ENCODE measurements at regions not wholly inside any gene's neighbourhood (a gene's known extent, or its start where the extent isn't known, plus 50 kb on each side); places are given as distances from the start of the nearest gene placed in this dataset.
"Not testable (repeated sequence)": the region's sequence is repeated elsewhere in the genome, so short reads cannot be mapped to it uniquely, and the experiment has no call there.

DNA sequence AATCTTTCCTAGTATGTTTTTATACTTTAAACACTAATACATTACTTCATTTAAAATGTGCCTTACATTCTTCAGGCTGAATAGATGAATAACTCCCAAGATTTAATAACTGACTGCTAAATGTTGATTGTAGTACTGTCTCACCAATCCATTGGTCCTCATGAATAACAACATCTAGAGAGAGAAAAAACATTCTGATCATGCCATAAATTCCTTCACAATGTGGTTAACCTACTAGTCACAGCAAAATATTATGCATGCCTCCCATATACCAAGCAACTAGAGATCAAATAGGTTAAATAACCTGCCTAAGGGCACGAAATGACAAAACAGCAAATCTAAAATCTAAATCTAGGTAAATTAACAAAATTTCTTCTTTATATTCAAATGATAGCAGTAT, 66.2 kb downstream of the SYT15 start:
- not testable (repeated sequence) for DNase-seq (ENCODE audit: low spot score)

DNA sequence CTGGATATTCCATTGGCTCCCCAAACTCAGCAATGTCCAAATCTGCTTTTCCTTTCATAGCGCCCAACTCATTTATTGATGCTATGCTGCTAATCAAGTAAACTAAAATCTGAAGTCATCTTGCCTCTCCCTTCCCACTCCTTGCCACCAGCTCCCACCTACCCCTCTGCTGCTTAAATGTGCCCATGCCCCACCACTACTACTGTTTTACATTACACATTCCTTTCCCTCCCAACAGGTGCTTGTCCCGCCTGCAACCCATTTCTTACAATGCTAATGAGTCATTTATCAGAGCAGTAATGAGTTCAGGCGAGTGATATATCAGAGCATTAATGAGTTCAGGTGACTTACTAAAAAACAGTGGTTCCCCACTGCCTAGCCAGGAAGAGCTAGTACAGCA, 67.2 kb downstream of the SYT15 start:
- DNase-seq (ENCODE audit: low spot score): not testable (repeated sequence)

DNA sequence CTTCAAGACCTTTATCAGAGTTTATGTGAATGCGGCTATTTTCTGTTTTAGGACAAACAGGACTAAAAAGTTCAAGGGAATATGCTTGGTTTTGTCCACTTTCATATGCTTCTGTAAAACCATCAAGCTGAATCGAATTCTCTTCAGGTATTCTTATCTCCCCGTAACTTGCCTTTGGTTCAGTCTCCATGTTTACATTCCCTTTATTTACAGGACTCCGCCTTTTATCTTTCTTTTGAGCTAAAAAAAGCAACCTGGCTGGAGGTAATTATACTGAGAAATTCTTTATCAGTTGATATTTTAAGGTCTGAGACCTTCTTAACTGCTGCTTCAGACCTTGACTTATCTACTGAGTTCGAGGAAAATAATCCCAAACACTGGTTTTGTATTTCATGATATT, 72.0 kb downstream of the SYT15 start:
- DNase-seq (ENCODE audit: low spot score): not testable (repeated sequence)

DNA sequence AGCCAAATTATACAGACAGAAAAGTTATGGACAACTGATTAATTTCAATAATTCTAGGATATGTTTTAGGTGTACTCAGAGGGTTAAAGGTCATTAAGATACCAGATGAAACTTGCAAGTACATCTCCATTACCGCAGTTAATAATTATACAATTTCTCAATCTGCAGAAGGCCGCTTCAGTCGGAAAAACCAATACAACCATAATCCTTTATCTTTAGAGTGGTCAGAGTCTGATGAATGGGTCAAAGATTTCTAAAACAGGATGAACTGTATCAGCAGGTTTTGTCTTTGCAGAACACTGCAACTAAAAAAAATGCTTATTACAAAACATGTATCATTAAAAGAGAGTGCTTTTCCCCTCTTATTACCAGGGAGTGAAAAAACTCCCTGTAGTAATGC, 78.5 kb downstream of the SYT15 start:
- DNase-seq (ENCODE audit: low spot score): not testable (repeated sequence)

DNA sequence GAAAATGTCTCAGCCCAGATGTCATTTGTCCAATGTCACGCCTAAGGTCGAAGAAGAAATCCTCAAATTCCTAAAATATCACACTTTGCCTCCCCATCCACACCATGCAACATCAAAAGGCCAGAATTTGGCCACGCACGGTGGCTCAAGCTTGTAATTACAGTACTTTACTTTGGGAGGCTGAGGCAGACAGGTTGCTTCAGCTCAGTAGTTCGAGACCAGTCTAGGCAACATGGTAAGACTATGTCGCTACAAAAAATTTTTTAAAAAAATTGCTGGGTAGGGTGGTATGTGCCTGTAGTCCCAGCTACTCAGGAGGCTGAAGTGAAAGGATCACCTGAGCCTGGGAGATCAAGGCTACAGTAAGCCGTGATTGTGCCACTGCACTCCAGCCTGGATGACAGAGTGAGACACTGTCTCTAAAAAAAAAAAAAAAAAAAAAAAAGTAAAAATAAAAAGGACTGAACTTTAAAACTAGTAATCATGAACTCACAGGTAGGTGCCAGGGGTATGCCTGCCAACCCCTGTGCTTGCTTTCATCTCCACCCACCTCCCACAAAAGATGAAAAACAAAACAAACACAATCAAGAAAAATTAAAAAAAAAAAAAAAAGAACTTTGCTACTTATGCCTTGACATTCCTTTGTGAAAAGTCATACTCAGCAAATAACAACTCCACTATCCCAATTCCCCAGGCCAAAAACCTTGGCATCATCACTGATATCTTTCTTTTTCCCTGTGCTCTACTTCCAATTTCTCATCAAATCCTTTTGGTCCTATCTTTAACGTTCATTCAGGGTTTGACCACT, 81.3 kb downstream of the SYT15 start:
- DNase-seq (ENCODE audit: low spot score): not testable (repeated sequence)

DNA sequence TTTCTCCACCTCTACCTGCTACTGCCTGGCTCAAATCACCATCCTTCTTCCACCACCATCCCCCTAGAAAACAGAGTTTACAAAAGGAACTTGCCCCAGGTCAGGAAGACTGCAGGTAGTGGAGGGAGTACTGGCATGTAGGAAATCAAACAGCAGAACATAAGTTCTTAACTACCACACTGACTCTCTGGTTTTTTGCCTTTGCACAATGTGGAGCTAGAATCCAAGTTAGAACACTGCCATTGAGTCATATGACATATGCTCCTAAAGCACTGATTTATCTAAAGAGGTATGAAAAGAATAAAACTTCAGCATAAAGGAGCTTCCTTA, 81.9 kb downstream of the SYT15 start:
- not testable (repeated sequence) for DNase-seq (ENCODE audit: low spot score)

DNA sequence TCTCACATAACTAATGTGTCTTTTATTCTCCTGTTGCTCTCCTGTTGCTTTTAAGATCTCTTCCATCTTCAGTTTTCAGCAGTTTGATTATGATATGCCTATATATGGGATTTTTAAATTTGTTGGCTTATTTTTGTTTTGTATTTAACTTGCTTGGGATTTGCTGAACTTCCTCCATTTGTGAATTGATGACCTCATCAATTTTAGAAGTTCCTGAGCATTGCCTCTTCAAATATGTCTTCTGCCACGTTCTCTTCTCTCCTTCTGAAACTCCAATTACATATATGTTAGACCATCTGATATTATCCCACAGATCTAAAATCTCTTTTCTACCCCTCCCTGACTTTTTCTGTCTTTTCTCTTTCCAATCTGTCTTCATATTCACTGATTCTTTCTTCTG, 86.6 kb downstream of the SYT15 start:
- DNase-seq (ENCODE audit: low spot score): not testable (repeated sequence)

DNA sequence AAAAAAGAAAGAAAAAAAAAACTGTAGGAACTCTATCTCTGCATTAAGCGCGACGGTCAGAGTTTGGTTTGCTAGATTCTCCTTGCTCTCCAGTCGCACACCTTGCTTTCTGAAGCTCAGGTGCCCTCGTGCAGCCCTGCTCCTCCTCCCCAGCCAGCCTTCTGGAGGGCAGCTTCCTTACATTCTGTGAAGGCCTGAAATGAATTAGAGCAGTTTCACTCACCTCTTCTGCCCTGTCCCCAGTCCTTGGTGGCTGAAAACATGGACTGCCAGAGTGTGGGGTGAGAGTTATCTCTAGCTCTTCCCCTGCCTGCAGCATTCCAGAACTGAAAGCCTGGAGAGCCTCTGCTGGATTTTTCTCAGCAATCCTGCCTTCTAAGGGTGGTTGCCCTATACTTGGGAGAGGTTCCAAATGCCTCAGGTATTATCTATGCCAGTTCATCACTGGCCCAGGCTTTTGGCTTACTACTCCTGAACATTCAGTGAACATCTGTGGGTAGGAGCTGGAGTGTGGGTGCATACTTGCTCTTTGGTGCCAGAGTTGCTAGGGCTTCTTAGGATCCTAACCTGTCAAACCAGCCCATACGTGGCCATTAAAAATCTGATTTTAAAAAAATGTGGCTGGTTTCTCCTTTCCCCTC, 89.5 kb downstream of the SYT15 start:
- not testable (repeated sequence) for DNase-seq (ENCODE audit: low spot score)

DNA sequence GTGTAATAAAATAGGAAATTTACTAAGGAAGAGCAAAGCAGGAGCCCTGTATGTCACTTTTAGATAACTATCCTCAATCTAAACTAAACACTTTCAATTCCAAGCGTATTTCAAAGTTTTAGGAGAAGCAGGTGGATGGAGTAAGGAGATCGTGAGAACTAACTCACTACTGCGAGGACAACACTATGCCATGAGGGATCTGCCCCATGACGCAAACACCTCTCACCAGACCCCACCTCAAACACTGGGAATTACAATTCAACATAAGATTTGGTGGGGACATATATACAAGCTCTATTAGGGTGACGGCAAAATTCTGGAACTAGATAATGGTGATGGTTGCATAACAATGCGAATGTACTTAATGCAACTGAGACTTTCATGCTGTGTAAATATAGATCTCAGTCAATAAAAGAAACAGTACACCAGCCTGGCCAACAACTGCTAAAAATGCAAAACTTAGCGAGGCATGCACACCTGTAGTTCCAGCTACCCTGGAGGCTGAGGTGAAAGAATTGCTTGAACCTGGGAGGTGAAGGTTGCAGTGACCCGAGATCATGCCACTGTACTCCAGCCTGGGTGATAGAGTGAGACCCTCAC, 99.0 kb downstream of the SYT15 start:
- not testable (repeated sequence) for DNase-seq (ENCODE audit: low spot score)

DNA sequence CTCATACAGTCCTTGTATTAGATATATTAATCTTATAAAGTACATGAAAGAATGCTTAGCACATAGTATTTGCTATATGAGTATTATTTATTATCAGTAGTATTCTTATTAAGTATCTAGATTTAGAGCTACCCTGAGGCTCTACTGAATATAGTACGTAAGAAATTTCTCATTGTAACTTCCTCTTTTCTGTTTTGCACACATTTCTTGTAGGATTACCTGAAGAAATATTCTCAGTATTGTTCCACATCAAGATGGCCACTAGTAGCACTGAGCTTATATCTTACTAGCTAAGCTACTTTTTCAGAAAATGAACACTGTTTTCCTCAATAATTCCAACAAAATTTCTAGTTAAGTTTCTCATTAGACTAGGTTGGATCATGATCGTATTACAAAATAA, 112.5 kb downstream of the SYT15 start:
- DNase-seq (ENCODE audit: low spot score): not testable (repeated sequence)

DNA sequence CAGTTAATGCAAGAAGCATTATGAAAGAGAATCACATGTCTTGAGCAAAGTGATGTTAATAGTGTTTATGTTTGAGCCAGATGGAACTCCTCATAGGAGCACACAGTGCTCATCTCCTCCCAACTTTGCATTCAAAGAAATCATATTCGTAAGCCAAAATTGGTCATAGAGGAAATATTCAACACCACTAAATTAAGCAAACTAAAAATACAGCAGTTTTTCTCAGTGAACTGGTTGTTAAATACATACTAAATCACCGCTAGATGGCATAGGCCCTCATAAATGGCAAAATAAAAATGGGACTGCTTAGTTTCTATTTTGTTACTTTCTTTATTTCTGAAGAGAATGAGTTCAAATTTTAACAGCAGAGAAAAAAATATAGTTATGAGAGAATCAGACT, 114.3 kb downstream of the SYT15 start:
- DNase-seq (ENCODE audit: low spot score): not testable (repeated sequence)

DNA sequence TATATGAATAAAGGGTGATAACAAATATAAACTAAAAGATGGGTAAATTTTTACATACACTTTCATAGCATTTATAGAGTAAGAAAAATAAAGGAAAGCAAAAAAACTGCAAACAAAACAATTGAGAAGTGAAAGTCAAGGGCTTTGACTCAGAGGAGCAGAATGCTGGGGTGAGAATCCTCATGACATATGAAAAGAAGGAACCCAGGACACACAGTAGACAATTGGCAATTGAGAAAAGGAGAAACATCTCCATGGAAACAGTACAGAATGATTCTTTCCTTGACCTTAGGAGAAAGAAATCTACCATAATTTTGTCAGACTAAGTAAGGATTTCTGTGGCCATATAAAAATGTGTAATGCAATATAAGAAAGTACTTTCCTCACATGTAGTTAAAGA, 138.3 kb downstream of the SYT15 start:
- not testable (repeated sequence) for DNase-seq (ENCODE audit: low spot score)

DNA sequence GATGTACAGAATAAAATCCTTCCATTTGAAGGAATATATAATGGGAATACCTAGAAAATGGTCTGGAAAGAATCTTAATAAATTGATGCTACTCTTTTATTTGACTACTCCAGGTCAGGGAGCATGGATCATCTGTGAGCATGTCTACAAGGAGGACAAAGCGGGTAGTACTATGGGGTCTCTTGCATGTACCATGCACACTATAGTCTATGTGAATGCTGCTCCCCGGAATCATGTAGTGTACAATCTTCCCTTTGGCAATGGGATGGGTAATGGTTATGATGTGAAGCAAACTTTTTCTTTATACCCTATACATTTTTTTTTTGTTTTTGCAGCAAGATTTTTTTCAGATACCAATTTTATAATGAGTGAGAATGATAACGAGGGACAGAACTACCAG, 139.1 kb downstream of the SYT15 start:
- DNase-seq (ENCODE audit: low spot score): not testable (repeated sequence)

DNA sequence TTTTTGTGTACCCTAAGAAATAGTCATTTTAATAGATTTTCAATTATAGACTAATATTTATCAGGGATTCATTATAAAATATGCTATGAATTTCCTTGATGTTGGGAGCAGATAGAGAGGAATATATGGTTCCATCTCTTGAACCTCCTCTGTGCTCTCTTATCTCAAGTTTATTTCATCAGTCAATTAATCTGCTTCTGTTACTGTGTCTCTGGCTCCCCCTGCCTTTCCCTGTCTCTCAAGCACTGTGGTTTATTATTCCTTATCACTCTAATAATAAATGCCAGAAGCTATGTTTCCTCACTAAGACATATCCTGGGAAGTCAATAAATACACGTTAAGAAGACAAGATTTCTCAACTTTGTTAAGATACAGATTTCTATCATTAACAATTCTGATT, 141.5 kb downstream of the SYT15 start:
- DNase-seq (ENCODE audit: low spot score): peak; percentile 60

DNA sequence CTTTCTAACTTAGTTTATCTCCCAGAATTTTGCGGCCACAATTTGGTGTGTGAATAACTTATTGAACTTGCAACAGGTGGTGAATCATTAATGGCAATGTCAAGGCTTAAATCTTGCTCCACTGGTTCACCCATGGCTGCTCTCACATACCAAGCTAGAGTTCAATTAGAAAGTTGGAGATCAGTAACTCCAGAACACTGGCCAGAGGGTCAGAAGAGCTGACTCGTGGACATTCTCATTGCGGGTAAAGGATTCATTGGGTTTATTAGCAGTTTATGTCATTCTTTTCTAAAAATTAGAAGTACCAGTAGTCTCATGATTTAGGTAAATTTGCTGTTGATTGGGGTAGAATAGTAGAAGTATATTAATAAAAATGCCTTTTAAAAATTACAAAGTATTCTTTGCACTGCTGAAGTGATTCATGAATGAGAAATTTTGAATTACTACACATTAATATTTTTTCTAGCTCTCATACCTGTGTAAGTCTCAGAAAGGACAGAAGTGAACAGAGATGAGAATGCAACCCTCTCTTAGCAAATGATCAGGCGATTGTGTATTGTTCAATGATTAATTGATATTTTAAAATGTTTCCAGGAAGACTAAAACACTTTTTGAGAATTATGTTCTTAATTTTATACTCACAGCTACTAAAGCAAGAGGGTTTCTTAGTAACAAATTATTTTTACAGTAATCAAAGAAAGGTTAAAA, 142.0 kb downstream of the SYT15 start:
- DNase-seq (ENCODE audit: low spot score): not testable (repeated sequence)

DNA sequence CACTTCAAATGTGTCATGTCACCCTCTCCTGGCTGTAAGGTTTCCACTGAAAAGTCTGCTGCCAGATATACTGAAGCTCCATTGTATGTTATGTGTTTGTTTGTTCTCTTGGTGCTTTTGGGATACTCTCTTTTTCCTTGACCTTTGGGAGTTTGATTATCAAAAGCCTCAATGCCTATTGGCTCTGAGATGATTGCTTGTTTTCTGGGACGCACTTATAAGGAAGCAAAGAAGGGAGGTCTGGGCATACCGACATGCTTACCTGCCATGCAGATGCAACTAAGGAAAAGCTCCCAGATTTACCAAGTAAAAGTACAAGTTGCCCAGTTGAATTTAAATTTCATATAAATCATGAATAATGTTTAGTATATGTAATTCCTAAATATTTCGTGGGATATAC, 145.3 kb downstream of the SYT15 start:
- DNase-seq (ENCODE audit: low spot score): not testable (repeated sequence)

DNA sequence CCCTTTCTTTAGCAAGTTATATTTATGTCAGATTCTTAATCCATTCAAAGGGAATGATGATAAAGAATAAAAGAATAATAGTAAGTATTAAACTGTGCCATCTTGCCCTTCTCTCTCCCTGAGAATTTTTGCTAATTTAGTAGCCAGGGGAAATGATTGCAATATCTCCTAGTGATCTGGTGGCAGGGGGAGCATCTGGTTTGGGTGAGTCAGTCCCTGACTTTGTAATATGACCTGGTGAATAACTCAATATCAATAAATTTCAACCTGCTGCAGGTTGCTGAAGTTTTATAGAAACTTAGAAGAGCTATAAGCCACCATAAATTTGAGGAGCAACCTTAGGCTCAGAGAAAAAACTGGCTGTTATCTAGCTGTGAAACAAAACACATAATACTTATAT, 149.4 kb downstream of the SYT15 start:
- not testable (repeated sequence) for DNase-seq (ENCODE audit: low spot score)

DNA sequence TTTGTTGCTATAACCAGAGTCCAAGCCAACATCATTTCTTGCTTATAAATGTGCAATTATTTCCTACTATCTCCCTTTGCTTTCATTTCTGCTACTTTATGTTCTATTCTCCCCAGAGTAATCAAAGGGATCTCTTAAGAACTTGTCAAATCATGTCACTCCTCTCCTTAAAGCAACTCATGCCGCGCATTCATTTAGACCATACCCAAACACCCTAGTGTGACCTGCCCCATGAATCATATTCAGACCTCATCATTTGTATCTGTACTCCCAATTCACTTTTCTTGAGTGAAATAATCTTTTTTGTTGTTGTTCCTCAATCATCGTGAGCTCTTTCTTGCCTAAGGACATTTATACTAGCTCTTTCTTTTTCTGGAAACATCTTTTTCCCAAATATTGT, 151.8 kb downstream of the SYT15 start:
- not testable (repeated sequence) for DNase-seq (ENCODE audit: low spot score)

DNA sequence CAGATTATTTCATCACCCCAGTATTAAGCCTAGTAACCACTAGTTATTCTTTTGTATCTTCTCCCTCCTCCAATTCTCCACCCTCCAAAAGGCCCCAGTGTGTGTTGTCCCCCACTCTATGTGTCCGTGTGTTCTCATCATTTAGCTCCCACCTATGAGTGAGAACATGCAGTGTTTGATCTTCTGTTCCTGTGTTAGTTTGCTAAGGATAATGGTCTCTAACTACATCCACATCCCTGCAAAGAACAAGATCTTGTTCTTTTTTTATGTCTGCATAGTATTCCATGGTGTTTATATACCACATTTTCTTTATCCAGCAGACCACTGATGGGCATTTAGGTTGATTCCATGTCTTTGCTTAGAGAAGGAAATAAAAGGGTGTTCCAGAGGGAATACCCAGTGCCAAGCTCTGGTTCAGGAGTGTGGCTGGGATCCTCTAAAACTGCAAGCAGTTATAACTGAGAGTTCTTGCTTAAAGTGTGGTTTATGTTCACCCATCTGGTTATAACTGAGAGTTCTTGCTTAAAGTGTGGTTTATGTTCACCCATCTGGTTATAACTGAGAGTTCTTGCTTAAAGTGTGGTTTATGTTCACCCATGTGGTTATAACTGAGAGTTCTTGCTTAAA, 154.8 kb downstream of the SYT15 start:
- DNase-seq (ENCODE audit: low spot score): not testable (repeated sequence)

DNA sequence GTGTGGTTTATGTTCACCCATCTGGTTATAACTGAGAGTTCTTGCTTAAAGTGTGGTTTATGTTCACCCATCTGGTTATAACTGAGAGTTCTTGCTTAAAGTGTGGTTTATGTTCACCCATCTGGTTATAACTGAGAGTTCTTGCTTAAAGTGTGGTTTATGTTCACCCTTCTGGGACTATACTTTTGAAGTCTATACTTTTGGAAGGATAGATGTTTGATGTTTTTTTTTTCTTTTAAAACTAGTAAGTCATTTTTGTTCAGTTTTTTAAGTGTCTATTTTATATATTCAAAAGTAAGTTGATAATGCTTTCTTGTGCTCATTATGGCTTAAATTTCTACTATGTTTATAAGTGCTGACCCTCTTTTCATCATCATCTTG, 155.3 kb downstream of the SYT15 start:
- not testable (repeated sequence) for DNase-seq (ENCODE audit: low spot score)

DNA sequence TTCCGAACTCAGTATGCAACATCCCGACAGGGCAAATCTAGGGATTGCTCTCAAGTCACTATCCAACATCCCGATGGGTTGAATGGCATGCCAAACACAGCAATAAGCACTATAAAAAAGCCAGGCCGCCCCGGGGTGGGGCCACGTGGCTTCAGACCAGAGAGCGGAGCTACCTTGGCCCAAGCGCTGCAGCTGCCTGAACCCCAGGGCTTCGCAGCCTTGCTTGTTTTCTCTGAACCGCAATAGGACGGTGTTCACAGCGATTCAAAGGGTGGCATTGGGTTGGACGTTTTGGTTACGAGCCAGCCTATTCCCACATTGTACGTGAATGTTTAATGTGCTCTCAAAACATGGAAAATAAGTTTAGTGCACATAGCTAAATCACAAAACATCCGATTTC, 161.0 kb downstream of the SYT15 start:
- not testable (repeated sequence) for DNase-seq (ENCODE audit: low spot score)

DNA sequence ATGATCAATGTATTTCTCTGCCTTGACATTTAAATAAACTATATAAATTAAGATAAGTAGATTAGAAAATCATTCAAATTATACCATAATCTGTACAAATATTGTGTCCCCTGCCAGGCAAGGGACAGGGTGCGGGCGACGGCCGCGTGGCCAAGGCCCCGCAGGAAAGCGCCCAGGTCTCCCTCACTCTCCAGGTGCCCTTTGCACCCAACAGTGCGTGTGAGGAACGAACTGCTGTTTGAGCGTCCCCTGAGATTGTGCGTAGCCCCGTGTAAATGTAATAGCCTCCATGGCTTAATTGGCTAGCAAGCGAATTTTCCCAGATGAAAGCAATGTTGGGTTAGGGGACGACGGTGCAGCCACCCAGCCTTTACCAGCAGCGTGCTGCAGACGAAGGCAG, 161.4 kb downstream of the SYT15 start:
- DNase-seq (ENCODE audit: low spot score): not testable (repeated sequence)
